ENCODE measurements at regions not wholly inside any gene's neighbourhood (a gene's known extent, or its start where the extent isn't known, plus 50 kb on each side); places are given as distances from the start of the nearest gene placed in this dataset.
"Not testable (repeated sequence)": the region's sequence is repeated elsewhere in the genome, so short reads cannot be mapped to it uniquely, and the experiment has no call there.

GRCh38 chr2:2645162-2645855 is 314.2 kb upstream of the MYT1L start:
- H3K4me3 Mint-ChIP-seq (ENCODE audit: unreplicated experiment), result no peak overlapping the region
- no peak for DNase-seq (ENCODE audit: unreplicated experiment)
- CTCF ChIA-PET, result no interaction called here
- TF ChIP-seq CTCF (IDR thresholded peaks at IDR 0.05; ENCODE audit: unreplicated experiment), result no peak
- H3K27ac Mint-ChIP-seq (ENCODE audit: low read depth, unreplicated experiment), result no peak overlapping the region
- no peaks in the 10 kb centered on the region for H3K27me3 Mint-ChIP-seq (ENCODE audit: insufficient read depth, unreplicated experiment)
- no TSS peak for BruUV-seq (replicated peaks)
- POLR2A ChIA-PET, result no interaction called here
- intact Hi-C loops (cut with micrococcal nuclease), result no loop called here
- peaks cover 10% of the 10 kb centered on the region for H3K4me1 Mint-ChIP-seq (ENCODE audit: insufficient read depth, unreplicated experiment)
- H3K9me3 Mint-ChIP-seq (ENCODE audit: unreplicated experiment), result peaks cover 28% of the 10 kb centered on the region
- H3K36me3 Mint-ChIP-seq (ENCODE audit: insufficient read depth, unreplicated experiment), result no peaks in the 10 kb centered on the region

- CTCF ChIA-PET; intact Hi-C loops (cut with micrococcal nuclease); H3K27me3 Mint-ChIP-seq (ENCODE audit: insufficient read depth, unreplicated experiment); H3K27ac Mint-ChIP-seq (ENCODE audit: low read depth, unreplicated experiment); H3K4me3 Mint-ChIP-seq (ENCODE audit: unreplicated experiment); BruUV-seq (replicated peaks); H3K4me1 Mint-ChIP-seq (ENCODE audit: insufficient read depth, unreplicated experiment); H3K36me3 Mint-ChIP-seq (ENCODE audit: insufficient read depth, unreplicated experiment); DNase-seq (ENCODE audit: unreplicated experiment); POLR2A ChIA-PET: not testable (repeated sequence)
- H3K9me3 Mint-ChIP-seq (ENCODE audit: unreplicated experiment), result peaks cover 25% of the 10 kb centered on the region
These were observed 313.7 kb upstream of the MYT1L start for GRCh38 chr2:2644751-2645150.

GRCh38 chr2:2644040-2644439 is 313.0 kb upstream of the MYT1L start:
- H3K4me1 Mint-ChIP-seq (ENCODE audit: insufficient read depth, unreplicated experiment), result peaks cover 10% of the 10 kb centered on the region
- no peak for TF ChIP-seq CTCF (IDR thresholded peaks at IDR 0.05; ENCODE audit: unreplicated experiment)
- peaks cover 18% of the 10 kb centered on the region for H3K9me3 Mint-ChIP-seq (ENCODE audit: unreplicated experiment)
- ChIA-PET CTCF (no interaction called here), POLR2A (no interaction called here)
- H3K27ac Mint-ChIP-seq (ENCODE audit: low read depth, unreplicated experiment), result no peak overlapping the region
- H3K4me3 Mint-ChIP-seq (ENCODE audit: unreplicated experiment), result no peak overlapping the region
- intact Hi-C loops (cut with micrococcal nuclease), result no loop called here
- peaks cover 6% of the 10 kb centered on the region for H3K27me3 Mint-ChIP-seq (ENCODE audit: insufficient read depth, unreplicated experiment)
- no peak for DNase-seq (ENCODE audit: unreplicated experiment)
- no peaks in the 10 kb centered on the region for H3K36me3 Mint-ChIP-seq (ENCODE audit: insufficient read depth, unreplicated experiment)
- no TSS peak for BruUV-seq (replicated peaks)

GRCh38 chr2:2642906-2643890 is 312.1 kb upstream of the MYT1L start:
- Mint-ChIP-seq H3K27me3 (ENCODE audit: insufficient read depth, unreplicated experiment) (peaks cover 14% of the 10 kb centered on the region), H3K36me3 (ENCODE audit: insufficient read depth, unreplicated experiment) (no peaks in the 10 kb centered on the region)
- intact Hi-C loops (cut with micrococcal nuclease), result no loop called here

More at GRCh38 chr2:2642906-2643890, 312.1 kb upstream of the MYT1L start:
- POLR2A ChIA-PET, result no interaction called here
- BruUV-seq (replicated peaks), result no TSS peak
- CTCF ChIA-PET, result interaction anchor here (0.6 kb wide), 1 partner anchor 1380 kb away, joined by 3 read pairs; no protein-coding TSS in a partner anchor
- no peak for DNase-seq (ENCODE audit: unreplicated experiment)
- TF ChIP-seq CTCF (IDR thresholded peaks at IDR 0.05; ENCODE audit: unreplicated experiment), result no peak
- no peak overlapping the region for H3K27ac Mint-ChIP-seq (ENCODE audit: low read depth, unreplicated experiment)
- no peak overlapping the region for H3K4me3 Mint-ChIP-seq (ENCODE audit: unreplicated experiment)
- H3K9me3 Mint-ChIP-seq (ENCODE audit: unreplicated experiment), result peaks cover 18% of the 10 kb centered on the region
- peaks cover 10% of the 10 kb centered on the region for H3K4me1 Mint-ChIP-seq (ENCODE audit: insufficient read depth, unreplicated experiment)

Measured in MCF 10A (cell line).